ENCODE measurements at regions not wholly inside any gene's neighbourhood (a gene's known extent, or its start where the extent isn't known, plus 50 kb on each side); places are given as distances from the start of the nearest gene placed in this dataset.
A peak's percentile ranks its signal among the peaks of the same experiment; 100 is the strongest.
"Not testable (repeated sequence)": the region's sequence is repeated elsewhere in the genome, so short reads cannot be mapped to it uniquely, and the experiment has no call there.

DNA sequence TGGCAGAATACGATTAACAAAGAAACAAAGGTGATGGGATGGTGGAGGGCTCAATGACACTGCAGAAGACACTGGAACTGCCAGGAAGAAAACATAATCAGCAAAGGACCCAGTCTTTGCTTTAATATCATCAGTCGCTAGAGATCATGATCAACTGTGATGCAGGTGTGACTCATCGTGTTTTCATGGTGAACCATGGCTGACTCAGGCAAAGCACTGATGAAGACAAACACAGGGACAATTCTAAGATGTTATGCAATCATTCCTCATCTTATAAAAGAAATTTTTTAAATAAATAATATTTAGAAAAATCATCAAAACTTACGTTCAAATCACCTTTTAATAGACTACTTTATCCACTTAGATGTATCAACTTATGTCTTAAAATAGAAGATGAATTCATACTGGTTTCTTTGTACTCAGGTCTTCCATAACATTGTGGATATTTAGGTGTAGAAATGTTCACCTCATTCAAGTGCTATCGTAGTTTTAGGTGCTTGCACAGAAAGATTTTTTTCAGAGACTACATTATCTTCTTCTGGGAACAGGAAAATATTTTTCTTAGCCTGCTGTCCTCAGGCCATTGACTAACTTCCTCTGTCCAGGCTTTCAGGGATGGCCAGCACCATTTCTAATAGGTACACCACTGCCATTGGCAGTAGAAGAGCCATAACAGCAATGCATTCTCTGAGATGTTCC lies 673.4 kb upstream of the MEF2C start:
- no peak for ATAC-seq
- Mint-ChIP-seq H3K4me3 (no peak overlapping the region), H3K27me3 (no peaks in the 10 kb centered on the region), H3K27ac (no peak overlapping the region), H3K9me3 (no peaks in the 10 kb centered on the region), H3K4me1 (no peaks in the 10 kb centered on the region)
- no peak for DNase-seq

GRCh38 chr5:89546657-89547056 lies 663.7 kb upstream of the MEF2C start:
- no peak overlapping the region for H3K27ac Mint-ChIP-seq
- no peaks in the 10 kb centered on the region for H3K9me3 Mint-ChIP-seq

DNA sequence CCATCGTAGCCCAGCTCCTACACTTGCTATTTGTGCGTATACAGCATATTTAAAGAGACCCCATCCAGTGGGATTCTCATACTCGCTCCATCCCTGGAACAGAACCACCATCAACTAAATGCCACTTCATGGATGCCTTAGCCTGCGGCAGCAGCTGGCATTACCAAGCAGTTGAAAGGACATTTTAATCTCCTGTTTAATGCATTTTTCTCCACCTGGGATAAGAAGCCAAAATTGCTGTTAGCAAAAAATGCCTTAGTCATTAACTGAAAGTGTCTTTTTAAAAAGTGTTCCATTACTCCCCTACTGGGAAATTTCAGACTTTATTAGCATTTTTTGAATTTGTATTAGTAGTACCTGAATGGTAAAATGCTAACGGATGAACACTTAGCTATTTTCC lies 662.6 kb upstream of the MEF2C start:
- no peak for ATAC-seq
- H3K9me3 Mint-ChIP-seq, result no peaks in the 10 kb centered on the region
- no peak overlapping the region for H3K27ac Mint-ChIP-seq
- no peak overlapping the region for H3K4me3 Mint-ChIP-seq
- no peaks in the 10 kb centered on the region for H3K4me1 Mint-ChIP-seq
- H3K27me3 Mint-ChIP-seq, result no peaks in the 10 kb centered on the region
- no peak for DNase-seq

More at GRCh38 chr5:89546657-89547056, 663.7 kb upstream of the MEF2C start:
- no peak overlapping the region for H3K4me3 Mint-ChIP-seq
- no peaks in the 10 kb centered on the region for H3K27me3 Mint-ChIP-seq
- no peaks in the 10 kb centered on the region for H3K4me1 Mint-ChIP-seq
- DNase-seq (no peak), ATAC-seq (no peak)

DNA sequence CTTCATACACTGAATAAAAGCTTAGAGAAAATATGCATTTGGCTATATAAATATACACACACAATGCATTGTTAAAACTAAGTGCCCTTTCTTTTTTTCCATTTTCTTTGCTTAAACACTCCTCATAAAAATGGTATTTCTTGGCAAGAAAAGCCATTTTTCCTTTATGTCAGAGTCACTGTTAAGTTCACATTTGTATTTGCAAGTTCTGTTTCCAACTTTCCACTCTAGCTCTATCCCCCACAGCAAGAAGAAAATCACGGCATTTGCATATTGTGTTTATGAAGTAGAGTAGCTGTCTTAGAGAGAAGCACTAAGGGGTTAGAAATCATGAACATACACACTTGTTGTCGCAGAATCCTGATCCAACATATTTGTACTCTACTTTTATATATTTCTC lies 662.1 kb upstream of the MEF2C start:
- ATAC-seq (no peak), DNase-seq (no peak)
- no peaks in the 10 kb centered on the region for H3K9me3 Mint-ChIP-seq
- H3K4me3 Mint-ChIP-seq, result no peak overlapping the region
- no peaks in the 10 kb centered on the region for H3K4me1 Mint-ChIP-seq
- no peak overlapping the region for H3K27ac Mint-ChIP-seq
- H3K27me3 Mint-ChIP-seq, result no peaks in the 10 kb centered on the region

DNA sequence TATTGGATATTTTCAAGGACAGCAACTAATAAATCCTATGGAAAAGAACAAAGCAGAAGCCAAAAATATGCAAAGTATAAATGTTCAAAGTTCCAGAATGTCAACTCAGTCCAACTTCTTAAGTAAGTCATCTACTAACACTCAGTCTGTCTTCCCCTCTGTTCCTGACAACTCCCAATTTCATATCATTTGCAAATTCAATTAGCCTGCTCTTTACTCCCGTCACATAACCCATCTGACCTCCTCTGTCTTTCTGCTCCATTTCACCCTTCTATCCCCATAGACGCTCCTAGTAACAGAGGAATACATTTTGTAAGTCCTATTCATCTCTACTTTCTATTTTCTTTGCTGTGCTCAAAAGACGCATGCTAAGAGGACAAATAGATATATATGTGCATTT lies 659.8 kb upstream of the MEF2C start:
- Mint-ChIP-seq H3K27ac (no peak overlapping the region), H3K27me3 (no peaks in the 10 kb centered on the region), H3K9me3 (no peaks in the 10 kb centered on the region), H3K4me3 (no peak overlapping the region), H3K4me1 (no peaks in the 10 kb centered on the region)
- ATAC-seq (no peak), DNase-seq (no peak)

DNA sequence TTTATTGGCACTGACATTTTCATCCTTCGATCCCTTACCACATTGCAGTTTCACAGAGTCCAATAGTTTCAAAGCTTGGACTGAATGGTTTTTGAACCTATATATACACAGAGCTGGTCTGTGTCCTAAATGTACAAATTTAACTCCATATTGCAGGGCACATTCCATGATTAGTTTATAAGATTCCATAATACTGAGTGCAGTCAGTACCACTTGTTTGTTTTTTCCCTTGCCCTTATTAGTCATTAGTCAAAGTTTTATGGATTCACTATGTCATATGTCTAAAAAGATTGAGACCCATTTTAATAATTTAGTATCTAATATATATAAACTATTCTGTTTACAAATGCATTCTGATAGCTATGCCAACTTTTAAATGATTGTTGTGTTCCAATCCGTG lies 654.8 kb upstream of the MEF2C start:
- Mint-ChIP-seq H3K27me3 (no peaks in the 10 kb centered on the region), H3K9me3 (no peaks in the 10 kb centered on the region), H3K27ac (no peak overlapping the region), H3K4me1 (no peaks in the 10 kb centered on the region), H3K4me3 (no peak overlapping the region)
- no peak for ATAC-seq
- DNase-seq, result no peak

DNA sequence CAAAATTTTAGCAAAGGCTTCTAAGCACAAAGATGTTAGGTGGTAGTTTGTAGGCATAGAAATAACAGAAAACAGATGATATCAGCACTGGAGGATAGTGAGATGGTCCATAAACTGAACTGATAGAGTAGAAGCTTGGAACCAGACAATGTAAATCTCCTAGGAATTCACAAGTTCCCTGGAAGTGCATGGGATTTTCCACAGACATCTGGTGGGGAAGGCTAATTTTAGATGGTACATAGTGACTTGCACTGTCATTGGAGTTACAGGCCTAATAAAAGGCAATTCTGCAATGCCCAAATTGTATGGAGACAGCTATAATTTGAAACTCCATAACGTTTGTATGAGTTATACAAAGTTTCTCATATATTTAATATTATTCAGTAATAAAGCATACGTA lies 653.0 kb upstream of the MEF2C start:
- DNase-seq, result no peak
- Mint-ChIP-seq H3K4me1 (no peaks in the 10 kb centered on the region), H3K27me3 (no peaks in the 10 kb centered on the region), H3K4me3 (no peak overlapping the region), H3K9me3 (no peaks in the 10 kb centered on the region), H3K27ac (no peak overlapping the region)
- no peak for ATAC-seq

- ATAC-seq, result no peak
- no peaks in the 10 kb centered on the region for H3K9me3 Mint-ChIP-seq
- no peaks in the 10 kb centered on the region for H3K27me3 Mint-ChIP-seq
- DNase-seq, result no peak
- no peaks in the 10 kb centered on the region for H3K4me1 Mint-ChIP-seq
- H3K27ac Mint-ChIP-seq, result no peak overlapping the region
- no peak overlapping the region for H3K4me3 Mint-ChIP-seq
Observed at GRCh38 chr5:89535411-89535810, 652.4 kb upstream of the MEF2C start.

- Mint-ChIP-seq H3K4me1 (no peaks in the 10 kb centered on the region), H3K9me3 (no peaks in the 10 kb centered on the region)
- no peak for ATAC-seq
Observed at GRCh38 chr5:89534331-89534730, 651.3 kb upstream of the MEF2C start.

GRCh38 chr5:89524785-89525184 lies 641.8 kb upstream of the MEF2C start:
- peak overlapping the region in 1 of 2 donors; percentile 57 for H3K27ac Mint-ChIP-seq

More at GRCh38 chr5:89534331-89534730, 651.3 kb upstream of the MEF2C start:
- no peak for DNase-seq
- no peak overlapping the region for H3K4me3 Mint-ChIP-seq
- no peak overlapping the region for H3K27ac Mint-ChIP-seq
- H3K27me3 Mint-ChIP-seq, result no peaks in the 10 kb centered on the region

DNA sequence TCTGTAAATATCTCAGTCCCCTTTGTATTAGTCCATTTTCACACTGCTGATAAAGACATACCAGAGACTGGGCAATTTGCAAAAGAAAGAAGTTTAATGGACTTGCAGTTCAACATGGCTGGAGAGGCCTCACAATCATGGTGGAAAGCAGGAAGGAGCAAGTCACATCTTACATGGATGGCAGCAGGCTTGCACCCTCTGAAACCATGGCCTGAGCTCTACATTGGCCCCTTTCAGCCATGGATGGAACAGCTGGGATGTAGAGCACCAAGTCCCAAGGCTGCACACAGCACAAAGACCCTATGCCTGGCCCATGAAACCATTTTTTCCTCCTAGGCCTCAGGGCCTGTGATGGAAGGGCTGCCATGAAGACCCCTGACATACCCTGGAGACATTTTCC lies 640.9 kb upstream of the MEF2C start:
- not testable (repeated sequence) for DNase-seq, H3K9me3 Mint-ChIP-seq, H3K4me3 Mint-ChIP-seq, H3K27me3 Mint-ChIP-seq, ATAC-seq, H3K27ac Mint-ChIP-seq, H3K4me1 Mint-ChIP-seq

More at GRCh38 chr5:89524785-89525184, 641.8 kb upstream of the MEF2C start:
- DNase-seq (no peak), ATAC-seq (no peak)
- Mint-ChIP-seq H3K4me1 (no peaks in the 10 kb centered on the region), H3K4me3 (no peak overlapping the region), H3K9me3 (peaks cover 6 to 9% of the 10 kb centered on the region in 2 donors), H3K27me3 (no peaks in the 10 kb centered on the region)

DNA sequence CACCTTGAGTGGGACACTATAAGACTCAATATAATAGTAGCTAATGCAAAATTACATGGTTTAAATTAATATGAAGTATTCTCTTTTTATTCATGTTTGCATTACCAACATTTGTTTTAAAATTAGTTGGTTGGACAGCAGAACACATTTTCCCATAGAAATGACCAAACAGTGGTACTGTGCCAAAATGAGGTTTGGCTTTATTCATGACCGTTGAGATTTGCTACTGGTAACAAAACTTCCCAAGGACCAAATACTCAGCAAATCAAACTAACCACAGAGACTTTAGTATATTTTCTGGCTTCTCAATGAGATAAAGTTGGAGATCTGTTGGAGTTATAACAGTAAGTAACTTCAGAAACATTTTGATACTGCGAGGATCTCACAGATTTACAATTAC lies 637.8 kb upstream of the MEF2C start:
- H3K9me3 Mint-ChIP-seq, result no peaks in the 10 kb centered on the region
- H3K4me3 Mint-ChIP-seq, result no peak overlapping the region
- no peaks in the 10 kb centered on the region for H3K4me1 Mint-ChIP-seq
- no peak for DNase-seq
- no peaks in the 10 kb centered on the region for H3K27me3 Mint-ChIP-seq
- no peak overlapping the region for H3K27ac Mint-ChIP-seq
- ATAC-seq, result no peak

DNA sequence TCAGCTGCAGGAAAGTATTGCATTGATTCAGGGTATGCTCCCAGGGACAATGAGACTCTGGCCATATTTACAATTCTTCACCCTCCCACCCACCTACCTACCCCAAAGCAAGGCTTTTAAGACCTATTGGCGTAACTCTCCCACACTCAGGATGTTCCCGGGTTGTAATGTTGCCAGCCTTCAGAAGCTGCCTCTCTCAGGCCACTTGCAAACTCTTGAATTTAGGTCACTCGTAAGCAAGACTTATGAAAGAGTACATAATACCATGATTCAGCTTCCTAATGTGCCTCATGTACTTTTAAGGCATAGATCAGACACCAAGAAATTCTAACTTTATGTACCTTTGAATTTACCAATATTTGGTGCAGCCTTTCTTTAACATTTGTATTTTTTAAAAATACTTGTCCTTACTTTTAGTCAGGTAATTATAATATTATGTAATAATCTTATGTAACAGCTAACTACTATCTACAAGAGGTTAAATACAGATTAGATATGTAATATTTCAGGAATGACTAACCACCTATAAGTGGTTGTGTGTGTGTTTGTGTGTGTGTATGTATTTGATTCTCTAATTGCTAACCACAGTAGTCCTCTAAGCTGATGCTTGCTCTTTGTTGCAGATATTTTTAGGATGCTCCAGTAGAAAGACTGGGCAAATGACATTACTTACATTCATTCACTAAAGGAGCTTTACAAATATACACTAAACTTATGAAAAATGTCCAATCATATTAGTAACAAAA lies 630.5 kb upstream of the MEF2C start:
- Mint-ChIP-seq H3K4me1 (no peaks in the 10 kb centered on the region), H3K9me3 (no peaks in the 10 kb centered on the region), H3K27ac (no peak overlapping the region), H3K27me3 (no peaks in the 10 kb centered on the region), H3K4me3 (no peak overlapping the region)
- no peak for ATAC-seq
- no peak for DNase-seq

- H3K9me3 Mint-ChIP-seq, result no peaks in the 10 kb centered on the region
- ATAC-seq, result no peak
- no peak overlapping the region for H3K4me3 Mint-ChIP-seq
- no peak overlapping the region for H3K27ac Mint-ChIP-seq
- DNase-seq, result no peak
- H3K27me3 Mint-ChIP-seq, result no peaks in the 10 kb centered on the region
- no peaks in the 10 kb centered on the region for H3K4me1 Mint-ChIP-seq
Observed at GRCh38 chr5:89504051-89504450, 621.1 kb upstream of the MEF2C start.

DNA sequence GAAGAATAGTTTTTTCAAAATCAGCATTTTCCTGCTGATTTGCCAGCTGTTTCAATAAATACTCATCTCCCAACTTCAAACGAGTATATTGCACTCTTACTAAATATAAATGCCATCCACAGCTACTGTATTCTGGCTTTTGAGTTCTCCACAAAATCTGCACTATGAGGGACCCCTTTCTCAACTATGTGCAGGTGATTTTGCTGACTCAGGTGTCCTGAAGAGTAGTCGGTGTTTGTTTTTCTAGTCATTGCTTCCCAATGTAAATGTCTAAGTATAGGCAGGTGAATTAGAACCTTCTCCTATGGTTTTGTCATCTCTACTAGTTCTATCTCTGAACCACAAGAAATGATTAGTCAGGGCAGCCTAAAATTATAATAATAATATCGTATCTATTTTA lies 616.8 kb upstream of the MEF2C start:
- ATAC-seq (no peak), DNase-seq (no peak)
- H3K27ac Mint-ChIP-seq, result no peak overlapping the region
- no peaks in the 10 kb centered on the region for H3K27me3 Mint-ChIP-seq
- H3K4me3 Mint-ChIP-seq, result no peak overlapping the region
- no peaks in the 10 kb centered on the region for H3K9me3 Mint-ChIP-seq
- H3K4me1 Mint-ChIP-seq, result no peaks in the 10 kb centered on the region

GRCh38 chr5:89498699-89499098 lies 615.7 kb upstream of the MEF2C start:
- Mint-ChIP-seq H3K27ac (no peak overlapping the region), H3K27me3 (no peaks in the 10 kb centered on the region), H3K4me3 (no peak overlapping the region), H3K9me3 (no peaks in the 10 kb centered on the region), H3K4me1 (no peaks in the 10 kb centered on the region)
- DNase-seq, result no peak
- no peak for ATAC-seq

- Mint-ChIP-seq H3K4me3 (no peak overlapping the region), H3K27me3 (no peaks in the 10 kb centered on the region), H3K4me1 (no peaks in the 10 kb centered on the region), H3K9me3 (peaks cover 0 to 12% of the 10 kb centered on the region in 2 donors), H3K27ac (no peak overlapping the region)
- no peak for ATAC-seq
- DNase-seq, result no peak
Observed at GRCh38 chr5:89493414-89493813, 610.4 kb upstream of the MEF2C start.

Measured in stimulated activated naive CD8-positive, alpha-beta T cell treated with anti-CD3 and anti-CD28 coated beads, Interleukin-15, amount 100 ng/mL, for 72 hours (primary cell).